ENCODE measurements at regions not wholly inside any gene's neighbourhood (a gene's known extent, or its start where the extent isn't known, plus 50 kb on each side); places are given as distances from the start of the nearest gene placed in this dataset.

DNA sequence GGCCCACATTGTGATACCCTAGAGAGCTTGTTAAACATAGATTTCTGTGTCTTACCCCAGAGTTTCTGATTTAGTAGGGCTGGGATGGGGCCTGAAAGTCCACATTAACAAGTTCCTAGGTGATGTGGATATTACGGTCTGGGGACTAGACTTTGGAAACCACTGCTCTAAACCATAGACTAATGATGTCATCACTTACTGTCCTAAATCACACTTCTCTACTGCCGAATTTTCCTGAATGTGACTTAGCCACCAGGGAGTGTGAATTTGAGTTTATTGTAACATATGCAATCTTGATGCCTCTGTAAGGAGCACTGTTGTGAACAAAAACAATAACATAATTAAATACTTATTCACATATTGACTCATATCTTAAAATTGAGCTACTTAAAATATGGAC is 165.6 kb downstream of the BTBD3 start:
- dilution Hi-C loops (cut with MboI; ENCODE audit: extremely low pct_ligation_motif_present, low sequenced_read_pairs), result no loop called here
- CTCF ChIA-PET, result interaction anchor here (1.5 kb wide), 1 partner anchor 9 kb away, joined by 5 read pairs; no protein-coding TSS in a partner anchor
- Histone ChIP-seq H3K27me3 (ENCODE audit: control insufficient read depth in 2 of 2, insufficient read depth in 2 of 2, low read length in 2 of 2) (peaks cover 0 to 6% of the 10 kb centered on the region in 2 experiments), H3K4me2 (ENCODE audit: insufficient read depth, low read length) (no peak overlapping the region), H3K9me3 (replicated peaks; ENCODE audit: control insufficient read depth, insufficient read depth, low read length) (no peaks in the 10 kb centered on the region), H3K27ac (ENCODE audit: insufficient read depth, low read depth, low read length) (no peak overlapping the region), H3K4me3 (replicated peaks in 1 of 3; ENCODE audit: insufficient read depth in 1 of 3, low read depth in 1 of 3, low read length in 3 of 3) (no peak overlapping the region), H2AFZ (ENCODE audit: low read depth, low read length) (no peak overlapping the region), H3K9ac (replicated peaks; ENCODE audit: extremely low read depth, insufficient read depth, low read length) (no peak overlapping the region), H4K20me1 (replicated peaks; ENCODE audit: control insufficient read depth, extremely low read depth, insufficient read depth, low read length) (no peaks in the 10 kb centered on the region), H3K4me1 (ENCODE audit: control insufficient read depth, extremely low read depth, insufficient read depth, low read length) (no peaks in the 10 kb centered on the region), H3K79me2 (ENCODE audit: control insufficient read depth, insufficient read depth, low read length) (no peaks in the 10 kb centered on the region), H3K9me1 (replicated peaks; ENCODE audit: control insufficient read depth, extremely low read depth, insufficient read depth, low read length) (no peaks in the 10 kb centered on the region), H3K36me3 (ENCODE audit: control insufficient read depth in 2 of 2, extremely low read depth in 1 of 2, insufficient read depth in 2 of 2, low read length in 2 of 2) (no peaks in the 10 kb centered on the region)
- DNase-seq (ENCODE audit: low read depth, low spot score), result no peak
- intact Hi-C loops (cut with micrococcal nuclease), result no loop called here
- POLR2A ChIA-PET, result no interaction called here
- TF ChIP-seq EZH2 (IDR thresholded peaks at IDR 0.05; ENCODE audit: borderline replicate concordance, low read depth, low read length, severe bottlenecking) (no peak), POLR2A (IDR thresholded peaks at IDR 0.05; ENCODE audit: low read depth, low read length) (no peak), GATA2 (IDR thresholded peaks at IDR 0.05; ENCODE audit: insufficient read depth, insufficient read length, low read depth, low read length) (no peak), FOS (IDR thresholded peaks at IDR 0.05; ENCODE audit: borderline replicate concordance, insufficient read depth, low read length) (no peak), MYC (IDR thresholded peaks at IDR 0.05; ENCODE audit: low read depth, low read length) (no peak), POLR2AphosphoS5 (IDR thresholded peaks at IDR 0.05; ENCODE audit: insufficient read depth, low read depth, low read length) (no peak), JUN (IDR thresholded peaks at IDR 0.05; ENCODE audit: borderline replicate concordance, insufficient read depth, insufficient read length, low read depth) (no peak)
- TF ChIP-seq, protein P1, sequence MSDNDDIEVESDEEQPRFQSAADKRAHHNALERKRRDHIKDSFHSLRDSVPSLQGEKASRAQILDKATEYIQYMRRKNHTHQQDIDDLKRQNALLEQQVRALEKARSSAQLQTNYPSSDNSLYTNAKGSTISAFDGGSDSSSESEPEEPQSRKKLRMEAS (IDR thresholded peaks at IDR 0.05; ENCODE audit: insufficient read depth, insufficient read length), result no peak
- TF ChIP-seq, protein P2, sequence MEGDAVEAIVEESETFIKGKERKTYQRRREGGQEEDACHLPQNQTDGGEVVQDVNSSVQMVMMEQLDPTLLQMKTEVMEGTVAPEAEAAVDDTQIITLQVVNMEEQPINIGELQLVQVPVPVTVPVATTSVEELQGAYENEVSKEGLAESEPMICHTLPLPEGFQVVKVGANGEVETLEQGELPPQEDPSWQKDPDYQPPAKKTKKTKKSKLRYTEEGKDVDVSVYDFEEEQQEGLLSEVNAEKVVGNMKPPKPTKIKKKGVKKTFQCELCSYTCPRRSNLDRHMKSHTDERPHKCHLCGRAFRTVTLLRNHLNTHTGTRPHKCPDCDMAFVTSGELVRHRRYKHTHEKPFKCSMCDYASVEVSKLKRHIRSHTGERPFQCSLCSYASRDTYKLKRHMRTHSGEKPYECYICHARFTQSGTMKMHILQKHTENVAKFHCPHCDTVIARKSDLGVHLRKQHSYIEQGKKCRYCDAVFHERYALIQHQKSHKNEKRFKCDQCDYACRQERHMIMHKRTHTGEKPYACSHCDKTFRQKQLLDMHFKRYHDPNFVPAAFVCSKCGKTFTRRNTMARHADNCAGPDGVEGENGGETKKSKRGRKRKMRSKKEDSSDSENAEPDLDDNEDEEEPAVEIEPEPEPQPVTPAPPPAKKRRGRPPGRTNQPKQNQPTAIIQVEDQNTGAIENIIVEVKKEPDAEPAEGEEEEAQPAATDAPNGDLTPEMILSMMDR (IDR thresholded peaks at IDR 0.05; ENCODE audit: extremely low read depth in 1 of 2, insufficient read depth in 1 of 2, low read depth in 1 of 2, low read length in 2 of 2), result no peak
- no TSS peak for BruUV-seq (replicated peaks)
- FAIRE-seq, result no peak
